Neural cell (in vitro differentiated cells): ENCODE measurements at regions not wholly inside any gene's neighbourhood (a gene's known extent, or its start where the extent isn't known, plus 50 kb on each side); places are given as distances from the start of the nearest gene placed in this dataset.

Source experiments
- CTCF ChIP-seq: fragments of 450-650 bp; IDR thresholded peaks from 2 replicates; pipeline ENCODE4 v1.5.1; 2014; ENCODE audit warnings: antibody characterized with exemption, mild to moderate bottlenecking, moderate library complexity; ENCODE audit not compliant: poor library complexity, severe bottlenecking
- EP300 ChIP-seq: fragments of 450-650 bp; conservative IDR thresholded peaks from 2 replicates; pipeline ENCODE4 v1.6.1; 2014; ENCODE audit warnings: antibody characterized with exemption, mild to moderate bottlenecking, moderate library complexity; ENCODE audit not compliant: poor library complexity, severe bottlenecking
- EZH2 ChIP-seq: fragments of 200-600, 300-800 bp; shearing (Covaris generic), sonication (generic); IDR thresholded peaks from 2 replicates; pipeline ENCODE4 v1.6.1; 2014; ENCODE audit warnings: antibody characterized with exemption, low read length, borderline replicate concordance, mild to moderate bottlenecking; ENCODE audit not compliant: insufficient read depth, poor library complexity, severe bottlenecking
- POLR2AphosphoS5 ChIP-seq: IDR thresholded peaks from 2 replicates; pipeline ENCODE4 v1.6.1; 2012
- RAD21 ChIP-seq: fragments of 450-650 bp; conservative IDR thresholded peaks from 2 replicates; pipeline ENCODE4 v1.6.1; 2014; ENCODE audit warnings: antibody characterized with exemption, mild to moderate bottlenecking, moderate library complexity
- SMC3 ChIP-seq: fragments of 450-650 bp; conservative IDR thresholded peaks from 2 replicates; pipeline ENCODE4 v1.6.1; 2014; ENCODE audit warnings: antibody characterized with exemption, mild to moderate bottlenecking, moderate library complexity; ENCODE audit not compliant: poor library complexity
- TAF1 ChIP-seq: IDR thresholded peaks from 2 replicates; pipeline ENCODE4 v1.6.1; 2012; ENCODE audit warnings: low read depth

GRCh38 chr16:86814256-86814655 is 235.9 kb downstream of the FOXL1 start:
- TF ChIP-seq SMC3 (no peak), POLR2AphosphoS5 (no peak), CTCF (no peak), EZH2 (no peak), EP300 (no peak), TAF1 (no peak), RAD21 (no peak)
